ENCODE measurements at regions not wholly inside any gene's neighbourhood (a gene's known extent, or its start where the extent isn't known, plus 50 kb on each side); places are given as distances from the start of the nearest gene placed in this dataset.

DNA sequence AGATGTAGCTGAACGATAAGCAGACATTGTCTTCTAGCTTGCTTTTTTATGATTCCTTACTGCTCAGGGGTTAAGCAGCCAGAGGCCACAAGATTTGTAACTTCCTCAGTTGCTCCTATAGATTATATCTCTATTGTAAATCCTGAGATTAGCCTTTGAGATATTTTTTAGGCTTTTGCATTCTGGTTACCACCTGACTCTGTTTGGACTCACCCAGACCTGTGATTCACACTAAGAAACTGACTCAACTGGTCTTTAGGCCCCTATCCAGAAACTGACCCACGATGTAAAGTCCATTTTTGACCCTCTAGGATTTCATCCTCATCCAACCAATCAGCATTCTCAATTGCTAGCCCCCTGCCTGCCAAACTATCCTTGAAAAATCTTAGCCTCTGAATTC, 194.4 kb downstream of the RASSF9 start:
- in situ Hi-C loops (cut with MboI; ENCODE audit: low pct_unique_long_range_greater_than_20kb, low sequenced_read_pairs, unreplicated experiment) = no loop called here
- no peak for DNase-seq (ENCODE audit: low spot score)
- no peak for TF ChIP-seq CTCF (IDR thresholded peaks at IDR 0.05; ENCODE audit: extremely low read depth, insufficient read depth, missing control alignments)

DNA sequence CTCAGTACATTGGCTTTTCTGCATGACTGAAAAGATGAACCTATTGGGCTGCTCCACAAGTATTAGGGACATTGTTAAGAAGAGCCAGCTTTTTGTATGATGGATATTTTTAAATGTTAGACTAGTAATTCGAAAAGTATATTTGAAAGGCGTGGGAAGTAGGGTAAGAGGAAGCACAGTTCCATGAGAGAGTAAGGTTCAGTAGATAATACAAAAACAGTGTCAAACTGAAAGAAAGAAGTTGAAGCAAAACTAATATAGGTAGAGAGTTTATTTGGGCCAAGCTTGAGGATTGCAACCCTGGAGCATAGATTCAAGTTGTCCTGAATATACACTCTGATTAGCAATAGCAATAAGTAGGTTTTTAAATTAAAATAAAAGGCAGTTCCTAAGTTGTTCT, 193.9 kb downstream of the RASSF9 start:
- TF ChIP-seq CTCF (IDR thresholded peaks at IDR 0.05; ENCODE audit: extremely low read depth, insufficient read depth, missing control alignments) = no peak
- in situ Hi-C loops (cut with MboI; ENCODE audit: low pct_unique_long_range_greater_than_20kb, low sequenced_read_pairs, unreplicated experiment) = no loop called here
- no peak for DNase-seq (ENCODE audit: low spot score)

GRCh38 chr12:85642808-85643207, 193.4 kb downstream of the RASSF9 start:
- DNase-seq (ENCODE audit: low spot score) = no peak
- in situ Hi-C loops (cut with MboI; ENCODE audit: low pct_unique_long_range_greater_than_20kb, low sequenced_read_pairs, unreplicated experiment) = no loop called here
- no peak for TF ChIP-seq CTCF (IDR thresholded peaks at IDR 0.05; ENCODE audit: extremely low read depth, insufficient read depth, missing control alignments)

- no peak for TF ChIP-seq CTCF (IDR thresholded peaks at IDR 0.05; ENCODE audit: extremely low read depth, insufficient read depth, missing control alignments)
- DNase-seq (ENCODE audit: low spot score) = no peak
- in situ Hi-C loops (cut with MboI; ENCODE audit: low pct_unique_long_range_greater_than_20kb, low sequenced_read_pairs, unreplicated experiment) = no loop called here
Measured at GRCh38 chr12:85644508-85644907, 191.7 kb downstream of the RASSF9 start.

GRCh38 chr12:85653731-85654455, 182.3 kb downstream of the RASSF9 start:
- TF ChIP-seq CTCF (IDR thresholded peaks at IDR 0.05; ENCODE audit: extremely low read depth, insufficient read depth, missing control alignments) = no peak
- in situ Hi-C loops (cut with MboI; ENCODE audit: low pct_unique_long_range_greater_than_20kb, low sequenced_read_pairs, unreplicated experiment) = no loop called here
- DNase-seq (ENCODE audit: low spot score) = no peak

DNA sequence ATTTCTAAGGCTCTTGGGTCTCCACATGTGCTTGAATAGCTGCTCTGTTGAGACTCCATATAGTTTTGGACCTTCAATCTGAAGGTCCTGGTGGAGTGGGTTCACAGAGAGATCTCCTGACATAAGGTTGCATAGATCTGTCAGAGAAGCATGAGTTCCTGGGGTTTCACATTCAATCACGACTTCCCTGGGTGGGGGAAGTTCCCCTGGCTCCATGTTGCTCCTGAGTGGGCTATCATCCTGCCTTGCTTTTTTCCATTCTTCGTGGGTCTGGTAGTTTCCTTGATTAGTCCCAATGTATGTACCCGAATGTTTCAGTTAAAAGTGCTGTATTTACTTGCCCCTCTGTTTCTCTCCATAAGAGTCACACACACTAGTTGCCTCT, 181.8 kb downstream of the RASSF9 start:
- no peak for DNase-seq (ENCODE audit: low spot score)
- no peak for TF ChIP-seq CTCF (IDR thresholded peaks at IDR 0.05; ENCODE audit: extremely low read depth, insufficient read depth, missing control alignments)
- in situ Hi-C loops (cut with MboI; ENCODE audit: low pct_unique_long_range_greater_than_20kb, low sequenced_read_pairs, unreplicated experiment) = no loop called here
